Tibial artery (tissue), 4 donors: ENCODE measurements at regions not wholly inside any gene's neighbourhood (a gene's known extent, or its start where the extent isn't known, plus 50 kb on each side); places are given as distances from the start of the nearest gene placed in this dataset.

Source experiments
- DNase-seq, 2 donors: peaks; one replicate each; pipeline ENCODE4 v3.0.0-alpha.2; 2019
- H3K27ac ChIP-seq, 2 donors: fragments of 200-600 bp; sonication (generic) in 1 of 2; 1 replicate in 1 of 2; 2 replicates in 1 of 2; pipeline ENCODE4 v1.5.1; 2018 to 2019; ENCODE audit warnings: mild to moderate bottlenecking in 1 of 2
- H3K27me3 ChIP-seq, 2 donors: fragments of 200-600 bp; sonication (generic) in 1 of 2; one replicate each; pipeline versions ENCODE4 v1.5.1 to v1.6.0; 2016 to 2019
- H3K36me3 ChIP-seq, 3 donors: fragments of 200-600 bp; sonication (generic) in 2 of 3; one replicate each; pipeline ENCODE4 v1.5.1; 2016 to 2019; ENCODE audit warnings: mild to moderate bottlenecking in 2 of 3
- H3K4me1 ChIP-seq, 4 donors: fragments of 200-600 bp; sonication (generic) in 2 of 4; 1 replicate in 3 of 4; 2 replicates in 1 of 4; pipeline ENCODE4 v1.5.1; 2016 to 2019
- H3K4me3 ChIP-seq, 2 donors: fragments of 200-600 bp; sonication (generic) in 1 of 2; 1 replicate in 1 of 2; 2 replicates in 1 of 2; pipeline ENCODE4 v1.5.1; 2018 to 2019; ENCODE audit warnings: mild to moderate bottlenecking in 2 of 2
- H3K9me3 ChIP-seq, 3 donors: fragments of 200-600 bp; sonication (generic) in 1 of 3; one replicate each; pipeline ENCODE4 v1.5.1; 2016 to 2019
- intact Hi-C: fragments of 100-400 bp; cut with DNase I; formaldehyde crosslinking; loops from one replicate; pipeline ENCODE4 v1.15.0; 2023; ENCODE audit warnings: low total_unique reads
- TF ChIP-seq, protein P1 (sequence below), 2 experiments: fragments of 200-600 bp in 1 of 2; fragments of 450-650 bp in 1 of 2; IDR thresholded peaks; one replicate each; pipeline ENCODE4 v1.5.1; 2017 to 2019; ENCODE audit warnings: antibody characterized with exemption in 2 of 2, mild to moderate bottlenecking in 1 of 2, moderate library complexity in 1 of 2

DNA sequence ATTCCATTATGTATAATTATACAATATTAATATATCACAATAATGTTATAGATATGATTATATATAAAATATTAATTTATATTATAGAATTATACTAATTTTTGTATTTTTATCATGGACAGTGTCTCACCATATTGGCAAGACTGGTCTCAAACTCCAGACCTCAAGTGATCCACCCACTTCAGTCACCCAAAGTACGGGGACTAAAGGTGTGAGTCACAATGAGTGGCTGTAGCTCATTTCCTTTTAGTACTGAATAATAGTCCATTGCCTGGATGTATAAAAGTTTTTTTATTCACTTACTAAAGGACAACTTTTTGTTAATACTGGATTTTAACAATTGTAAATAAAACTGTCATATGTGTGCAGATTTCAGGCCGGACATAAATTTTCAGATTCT lies 417.6 kb upstream of the LINC00305 start:
- H3K4me3 ChIP-seq: no peak overlapping the region
- TF ChIP-seq, protein P1, sequence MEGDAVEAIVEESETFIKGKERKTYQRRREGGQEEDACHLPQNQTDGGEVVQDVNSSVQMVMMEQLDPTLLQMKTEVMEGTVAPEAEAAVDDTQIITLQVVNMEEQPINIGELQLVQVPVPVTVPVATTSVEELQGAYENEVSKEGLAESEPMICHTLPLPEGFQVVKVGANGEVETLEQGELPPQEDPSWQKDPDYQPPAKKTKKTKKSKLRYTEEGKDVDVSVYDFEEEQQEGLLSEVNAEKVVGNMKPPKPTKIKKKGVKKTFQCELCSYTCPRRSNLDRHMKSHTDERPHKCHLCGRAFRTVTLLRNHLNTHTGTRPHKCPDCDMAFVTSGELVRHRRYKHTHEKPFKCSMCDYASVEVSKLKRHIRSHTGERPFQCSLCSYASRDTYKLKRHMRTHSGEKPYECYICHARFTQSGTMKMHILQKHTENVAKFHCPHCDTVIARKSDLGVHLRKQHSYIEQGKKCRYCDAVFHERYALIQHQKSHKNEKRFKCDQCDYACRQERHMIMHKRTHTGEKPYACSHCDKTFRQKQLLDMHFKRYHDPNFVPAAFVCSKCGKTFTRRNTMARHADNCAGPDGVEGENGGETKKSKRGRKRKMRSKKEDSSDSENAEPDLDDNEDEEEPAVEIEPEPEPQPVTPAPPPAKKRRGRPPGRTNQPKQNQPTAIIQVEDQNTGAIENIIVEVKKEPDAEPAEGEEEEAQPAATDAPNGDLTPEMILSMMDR (IDR thresholded peaks at IDR 0.05): no peak
- DNase-seq: no peak
- intact Hi-C loops: no loop called here
- no peaks in the 10 kb centered on the region for H3K4me1 ChIP-seq
- no peaks in the 10 kb centered on the region for H3K27me3 ChIP-seq
- H3K36me3 ChIP-seq: no peaks in the 10 kb centered on the region
- H3K9me3 ChIP-seq: no peaks in the 10 kb centered on the region
- H3K27ac ChIP-seq: no peak overlapping the region

DNA sequence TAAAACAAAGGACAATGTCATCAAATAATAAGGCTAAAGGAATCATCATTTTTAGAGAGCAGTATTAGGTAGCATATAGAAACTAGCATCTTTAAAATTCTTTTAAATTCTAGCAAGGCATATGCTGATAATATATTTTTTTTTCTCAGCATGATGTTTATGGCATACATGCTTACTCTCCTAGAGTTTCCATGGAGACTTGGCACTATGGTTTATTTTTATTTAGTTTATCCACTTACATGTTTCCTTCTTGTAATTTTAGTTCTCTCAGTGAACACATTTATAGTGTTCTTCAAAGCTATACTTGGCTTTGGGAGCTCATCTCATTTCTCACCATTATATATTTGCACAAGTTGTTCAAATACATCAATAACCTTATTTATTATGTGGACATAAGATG lies 413.8 kb upstream of the LINC00305 start:
- Histone ChIP-seq H3K4me1 (no peaks in the 10 kb centered on the region), H3K9me3 (no peaks in the 10 kb centered on the region), H3K27me3 (no peaks in the 10 kb centered on the region), H3K36me3 (no peaks in the 10 kb centered on the region), H3K27ac (no peak overlapping the region), H3K4me3 (no peak overlapping the region)
- TF ChIP-seq, protein P1 (IDR thresholded peaks at IDR 0.05): no peak
- no peak for DNase-seq
- intact Hi-C loops: no loop called here

DNA sequence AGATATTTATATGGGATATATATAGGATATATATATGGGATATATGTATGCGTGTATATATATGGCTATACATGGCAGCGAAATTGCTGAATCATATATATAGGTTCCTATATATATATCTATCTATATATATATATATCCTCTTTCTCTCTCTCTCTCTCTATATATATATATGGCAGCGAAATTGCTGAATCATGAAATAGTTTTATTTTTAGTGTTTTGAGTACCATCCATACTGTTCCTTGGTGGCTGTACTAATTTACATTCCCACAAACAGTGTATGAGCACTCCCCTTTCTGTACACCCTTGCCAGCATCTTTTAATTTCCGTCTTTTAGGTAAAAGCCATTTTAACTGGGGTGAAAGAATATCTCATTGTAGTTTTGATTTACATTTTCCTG lies 397.6 kb upstream of the LINC00305 start:
- intact Hi-C loops: no loop called here
- Histone ChIP-seq H3K36me3 (no peaks in the 10 kb centered on the region), H3K27ac (no peak overlapping the region), H3K4me3 (no peak overlapping the region), H3K27me3 (no peaks in the 10 kb centered on the region), H3K4me1 (no peaks in the 10 kb centered on the region), H3K9me3 (no peaks in the 10 kb centered on the region)
- DNase-seq: no peak
- TF ChIP-seq, protein P1 (IDR thresholded peaks at IDR 0.05): no peak

DNA sequence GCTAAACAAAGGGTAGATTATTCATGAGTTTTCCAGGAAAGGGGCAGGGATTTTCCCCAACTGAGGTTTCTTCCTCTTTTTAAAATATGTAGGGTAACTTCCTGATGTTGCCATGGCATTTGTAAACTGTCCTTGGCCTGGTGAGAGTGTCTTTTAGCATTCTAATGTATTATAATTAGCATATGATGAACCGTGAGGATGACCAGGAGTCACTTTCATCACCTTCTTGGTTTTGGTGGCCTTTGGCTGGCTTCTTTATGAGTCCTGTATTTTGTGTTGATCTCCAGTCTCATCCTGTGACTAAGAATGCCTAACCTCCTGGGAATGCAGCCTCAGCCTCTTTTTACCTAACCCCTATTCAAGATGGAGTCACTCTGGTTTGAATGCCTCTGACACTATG lies 391.0 kb upstream of the LINC00305 start:
- intact Hi-C loops: no loop called here
- Histone ChIP-seq H3K4me3 (no peak overlapping the region), H3K9me3 (no peaks in the 10 kb centered on the region), H3K27ac (no peak overlapping the region), H3K27me3 (no peaks in the 10 kb centered on the region), H3K36me3 (no peaks in the 10 kb centered on the region), H3K4me1 (no peaks in the 10 kb centered on the region)
- TF ChIP-seq, protein P1 (IDR thresholded peaks at IDR 0.05): no peak
- no peak for DNase-seq

DNA sequence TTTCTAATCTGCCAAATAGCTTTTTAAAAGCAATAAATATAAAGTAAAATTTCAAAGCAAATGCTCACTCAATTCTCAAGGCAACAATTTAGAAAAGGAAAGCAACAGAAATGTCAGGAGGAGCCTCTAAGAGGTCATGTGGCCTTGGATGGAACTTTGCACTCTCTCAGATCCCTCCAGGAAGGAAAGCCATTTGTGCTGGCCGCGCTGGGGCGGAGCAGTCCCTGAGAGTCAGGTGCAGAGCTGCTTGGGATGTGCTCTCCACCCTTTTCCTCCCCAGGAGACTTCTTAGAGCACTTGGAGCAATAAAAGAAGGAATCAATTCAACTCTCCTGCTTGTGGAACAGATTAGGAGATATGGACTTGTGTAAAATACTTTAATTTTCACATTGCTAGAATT lies 379.8 kb upstream of the LINC00305 start:
- DNase-seq: no peak
- H3K4me3 ChIP-seq: no peak overlapping the region
- H3K27ac ChIP-seq: no peak overlapping the region
- TF ChIP-seq, protein P1 (IDR thresholded peaks at IDR 0.05): no peak
- intact Hi-C loops: no loop called here
- no peaks in the 10 kb centered on the region for H3K27me3 ChIP-seq
- no peaks in the 10 kb centered on the region for H3K36me3 ChIP-seq
- H3K9me3 ChIP-seq: no peaks in the 10 kb centered on the region
- H3K4me1 ChIP-seq: no peaks in the 10 kb centered on the region

DNA sequence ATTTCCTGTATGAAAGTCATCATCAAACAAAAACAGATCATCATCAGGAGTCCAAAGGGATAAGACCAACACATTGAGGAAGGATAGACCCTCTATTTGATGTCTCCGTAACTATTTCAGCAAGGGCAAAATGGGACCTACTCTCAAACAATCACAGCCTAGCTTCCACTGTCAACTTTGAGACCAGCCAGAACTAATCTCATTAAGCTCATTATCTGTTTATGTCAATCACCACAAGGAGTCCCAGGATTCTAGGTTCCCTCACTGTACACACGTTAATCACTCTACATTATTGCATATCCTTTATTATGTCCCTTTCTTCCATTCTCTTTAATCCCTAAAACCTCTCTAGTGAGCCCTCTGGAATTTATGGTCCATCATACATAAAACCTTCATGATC lies 370.3 kb upstream of the LINC00305 start:
- no peak overlapping the region for H3K4me3 ChIP-seq
- no peaks in the 10 kb centered on the region for H3K9me3 ChIP-seq
- DNase-seq: no peak
- H3K27ac ChIP-seq: no peak overlapping the region
- no peaks in the 10 kb centered on the region for H3K4me1 ChIP-seq
- intact Hi-C loops: no loop called here
- TF ChIP-seq, protein P1 (IDR thresholded peaks at IDR 0.05): no peak
- H3K27me3 ChIP-seq: no peaks in the 10 kb centered on the region
- no peaks in the 10 kb centered on the region for H3K36me3 ChIP-seq
